ENCODE measurements at regions not wholly inside any gene's neighbourhood (a gene's known extent, or its start where the extent isn't known, plus 50 kb on each side); places are given as distances from the start of the nearest gene placed in this dataset.

DNA sequence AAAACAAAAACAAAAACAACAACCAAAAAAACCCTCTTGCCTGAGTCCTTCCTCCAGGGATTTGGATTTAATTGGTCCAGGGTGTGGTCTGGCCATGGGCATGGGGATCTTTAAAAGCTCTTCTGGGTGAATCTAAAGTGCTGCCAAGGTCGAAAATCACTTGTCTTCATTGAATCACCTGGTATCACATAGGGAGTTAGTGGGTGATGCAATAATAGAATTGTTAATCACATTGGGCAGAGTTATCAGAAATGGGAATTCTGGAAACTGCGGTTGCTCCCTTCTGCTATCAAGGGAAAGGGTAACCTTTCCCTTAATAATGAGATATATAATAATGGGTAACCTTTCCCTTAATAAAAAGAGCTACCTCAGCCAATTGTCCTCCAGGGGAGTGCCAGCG lies 267.9 kb upstream of the KLF3 start (continued):
- no peak for TF ChIP-seq CHD7 (IDR thresholded peaks at IDR 0.05; ENCODE audit: insufficient replicate concordance, low read length)
- TF ChIP-seq CREB1 (IDR thresholded peaks at IDR 0.05), result no peak
- no peak for TF ChIP-seq KDM1A (IDR thresholded peaks at IDR 0.05; ENCODE audit: borderline replicate concordance, low read length)
- TF ChIP-seq, protein P1, sequence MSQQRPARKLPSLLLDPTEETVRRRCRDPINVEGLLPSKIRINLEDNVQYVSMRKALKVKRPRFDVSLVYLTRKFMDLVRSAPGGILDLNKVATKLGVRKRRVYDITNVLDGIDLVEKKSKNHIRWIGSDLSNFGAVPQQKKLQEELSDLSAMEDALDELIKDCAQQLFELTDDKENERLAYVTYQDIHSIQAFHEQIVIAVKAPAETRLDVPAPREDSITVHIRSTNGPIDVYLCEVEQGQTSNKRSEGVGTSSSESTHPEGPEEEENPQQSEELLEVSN (IDR thresholded peaks at IDR 0.05), result no peak
- TF ChIP-seq BRCA1 (IDR thresholded peaks at IDR 0.05; ENCODE audit: low read depth, low read length), result no peak
- no peak for TF ChIP-seq MAFK (IDR thresholded peaks at IDR 0.05; ENCODE audit: low read depth, low read length)
- no peak for TF ChIP-seq BCL11A (IDR thresholded peaks at IDR 0.05; ENCODE audit: low read depth in 2 of 2, low read length in 2 of 2)
- no peak for TF ChIP-seq JUND (IDR thresholded peaks at IDR 0.05; ENCODE audit: low read length)
- no peak for TF ChIP-seq BACH1 (IDR thresholded peaks at IDR 0.05; ENCODE audit: low read length)
- TF ChIP-seq YY1 (IDR thresholded peaks at IDR 0.05; ENCODE audit: low read depth, low read length), result no peak
